CD4-positive, alpha-beta T cell treated with Interleukin-17A for 1 hour (primary cell): ENCODE measurements at regions not wholly inside any gene's neighbourhood (a gene's known extent, or its start where the extent isn't known, plus 50 kb on each side); places are given as distances from the start of the nearest gene placed in this dataset.
"Not testable (repeated sequence)": the region's sequence is repeated elsewhere in the genome, so short reads cannot be mapped to it uniquely, and the experiment has no call there.

Experiments
- DNase-seq: peaks from one replicate; pipeline ENCODE4 v3.0.0-alpha.2; 2020

DNA sequence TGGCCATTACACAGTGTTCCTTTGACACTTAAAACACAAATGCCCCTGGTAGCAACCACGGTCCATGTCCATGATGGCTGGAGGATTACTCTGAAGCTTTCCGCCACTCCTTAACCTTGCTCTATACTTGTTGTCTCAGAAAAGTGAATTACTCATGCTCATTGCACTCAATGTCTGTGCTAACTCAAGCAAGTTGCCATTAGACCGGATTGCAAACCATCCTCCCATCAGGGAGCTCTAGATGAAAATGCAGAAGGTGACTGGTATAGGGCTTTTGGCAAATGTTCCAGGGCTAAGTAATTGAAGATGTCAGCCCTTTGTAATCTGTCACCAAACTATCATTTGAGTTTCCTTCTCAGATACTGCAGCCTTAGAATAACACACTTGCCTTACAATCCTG lies 1288.3 kb upstream of the B3GALT2 start:
- no peak for DNase-seq

DNA sequence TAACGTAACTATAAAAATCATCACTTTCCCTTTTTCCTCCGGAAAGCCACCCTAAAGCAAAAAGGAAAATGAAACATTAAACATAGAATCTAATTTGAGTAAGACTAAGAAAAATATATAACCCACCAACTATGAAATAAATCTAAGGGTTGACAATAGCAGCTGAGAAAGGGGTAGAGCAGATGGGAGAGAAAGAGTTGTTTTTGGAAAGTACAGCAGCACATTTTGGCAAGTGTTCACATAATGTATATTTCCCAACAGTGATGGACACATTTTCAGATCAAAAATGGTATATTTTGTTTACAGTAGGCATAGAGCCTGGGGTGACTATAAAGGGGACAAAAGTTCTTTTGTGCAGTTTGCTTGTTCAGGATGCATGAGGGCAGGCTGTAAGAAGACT lies 1287.4 kb upstream of the B3GALT2 start:
- DNase-seq: no peak

DNA sequence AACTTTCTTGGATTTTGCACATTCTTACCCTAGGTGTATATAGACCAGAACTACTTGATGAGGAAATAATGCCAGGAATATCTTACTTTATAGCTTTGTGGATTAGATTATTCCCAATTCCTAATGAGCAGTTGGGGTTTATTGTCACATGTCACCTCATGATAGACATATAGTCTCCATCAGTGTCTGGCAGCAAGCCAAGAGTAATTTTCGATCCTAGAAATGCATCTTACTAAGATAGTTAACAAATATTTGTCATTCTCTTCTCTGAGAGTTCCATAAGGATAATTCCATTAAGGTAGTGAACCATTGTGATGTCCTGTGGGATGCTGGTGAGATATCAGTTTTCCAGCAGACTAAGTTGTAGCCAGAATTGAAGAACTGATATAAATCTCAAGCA lies 1282.9 kb upstream of the B3GALT2 start:
- DNase-seq: no peak

DNA sequence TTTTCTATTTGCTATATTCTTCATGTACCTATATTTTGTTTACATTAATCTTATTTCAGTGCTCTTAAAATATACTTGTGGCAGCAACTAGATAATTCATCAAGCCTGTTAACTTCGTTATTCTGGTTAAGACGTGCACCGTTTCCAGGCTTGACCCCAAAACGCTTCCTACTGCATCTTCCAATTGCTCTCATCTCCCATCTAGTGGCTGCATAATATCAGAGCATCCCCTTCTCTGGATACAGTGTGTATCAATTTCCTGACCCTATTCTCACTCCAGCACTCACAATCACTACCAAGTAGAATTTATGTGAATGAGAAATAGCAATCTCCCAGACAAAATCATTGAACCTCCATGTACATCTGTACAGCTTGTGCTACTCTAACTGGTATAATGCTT lies 1280.3 kb upstream of the B3GALT2 start:
- no peak for DNase-seq

DNA sequence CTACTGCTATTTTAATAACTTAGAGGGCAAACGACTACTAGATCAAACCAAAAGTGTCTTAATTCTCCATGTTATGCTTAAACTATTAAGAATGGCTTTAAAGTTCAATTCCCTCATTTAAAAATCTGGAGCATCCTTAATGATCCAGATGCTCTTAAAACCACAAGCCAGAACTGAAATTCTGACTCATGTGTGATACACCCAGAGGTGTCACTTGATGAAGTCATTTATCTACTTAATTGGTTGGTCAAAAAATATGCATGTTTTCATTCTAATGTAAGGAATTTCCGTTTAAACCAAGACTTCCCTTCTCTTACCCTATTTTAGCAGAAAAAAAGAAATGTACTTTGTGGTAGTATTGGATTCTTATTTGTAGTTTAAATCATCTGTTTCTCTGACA lies 1261.2 kb upstream of the B3GALT2 start:
- no peak for DNase-seq

DNA sequence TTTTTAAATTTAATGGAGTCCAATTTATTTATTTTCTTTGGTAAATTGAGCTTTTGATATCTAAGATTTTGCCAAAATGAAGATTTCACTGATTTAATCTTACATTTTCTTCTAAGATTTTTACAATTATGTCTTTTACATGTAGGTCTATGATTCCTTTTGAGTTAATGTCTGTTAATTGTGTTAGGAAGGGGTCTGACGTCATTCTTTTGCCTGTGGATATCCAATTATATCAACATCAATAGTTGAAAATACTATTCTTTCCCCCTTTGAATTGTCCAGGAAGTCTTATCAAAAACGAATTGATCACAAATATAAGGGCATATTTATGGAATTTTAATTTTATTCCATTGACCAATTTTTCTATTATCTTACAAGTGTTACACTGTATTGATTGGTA lies 1258.8 kb upstream of the B3GALT2 start:
- no peak for DNase-seq

DNA sequence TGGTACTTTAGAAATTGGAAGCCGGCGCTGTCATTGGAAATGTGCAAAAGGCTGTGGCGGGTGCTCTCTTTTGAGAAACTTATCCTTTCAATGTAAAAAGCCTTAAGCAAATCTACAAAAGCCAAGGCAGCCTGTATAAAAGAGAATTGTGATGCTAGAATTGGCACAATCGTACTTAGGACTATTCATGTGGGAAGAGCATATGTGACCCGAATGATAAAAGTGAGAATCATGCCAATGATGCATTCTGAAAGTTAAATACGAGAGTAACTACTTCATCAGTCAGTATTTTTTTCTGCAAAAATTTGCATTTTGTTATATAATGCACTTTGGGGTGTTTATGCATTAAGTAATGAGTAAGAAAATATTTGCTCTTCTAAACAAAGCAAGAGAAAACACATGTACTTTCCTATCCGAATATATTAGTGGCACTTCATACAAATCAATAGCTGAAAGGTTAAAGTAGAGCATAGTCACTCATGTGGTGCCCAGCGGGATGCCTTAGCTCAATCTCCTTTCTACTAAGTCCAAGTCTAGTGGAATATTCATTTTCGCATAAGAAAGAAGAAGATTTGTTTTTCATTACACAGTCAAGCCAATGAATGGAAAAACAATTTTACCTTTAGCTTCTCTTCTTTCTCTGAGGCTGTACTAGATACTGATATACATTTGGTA lies 1256.6 kb upstream of the B3GALT2 start:
- DNase-seq: no peak

DNA sequence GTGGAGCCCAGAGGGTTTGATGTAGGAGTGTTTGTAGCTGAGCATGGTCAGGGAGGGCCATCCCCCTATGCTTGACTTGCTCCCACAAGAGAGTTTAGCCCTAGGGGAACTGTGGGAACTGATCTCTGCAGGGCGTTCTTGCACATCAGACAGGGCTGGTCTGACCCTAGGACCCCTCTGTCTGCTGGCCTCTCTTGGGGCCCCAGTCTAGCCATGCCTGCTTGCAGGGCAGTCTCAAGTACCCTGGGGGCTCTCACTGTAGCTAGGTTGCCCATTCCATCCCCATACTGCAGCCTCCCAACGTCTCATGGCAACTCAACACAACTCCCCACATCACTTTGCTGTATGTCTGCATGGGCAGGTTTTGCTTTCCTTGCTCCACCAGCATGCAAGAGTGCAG lies 1250.7 kb upstream of the B3GALT2 start:
- DNase-seq: no peak

DNA sequence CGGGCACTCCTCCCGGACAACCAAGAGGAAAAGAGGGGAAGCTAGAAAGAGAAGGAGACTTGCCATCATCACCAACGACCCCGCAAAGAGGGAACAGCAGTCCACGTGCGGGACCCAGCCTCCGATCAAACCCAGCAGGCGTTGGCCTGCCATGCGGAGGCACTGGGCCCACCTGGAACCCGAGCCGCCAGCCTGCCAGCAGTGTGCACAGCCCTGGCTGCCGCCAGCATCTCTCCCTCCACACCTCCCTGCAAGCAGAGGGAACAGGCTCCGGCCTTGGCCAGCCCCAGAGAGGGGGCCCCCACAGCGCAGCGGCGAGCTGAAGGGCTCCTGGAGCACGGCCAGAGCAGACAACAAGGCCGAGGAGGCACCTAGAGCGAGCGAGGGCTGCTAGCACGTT lies 1244.7 kb upstream of the B3GALT2 start:
- no peak for DNase-seq

DNA sequence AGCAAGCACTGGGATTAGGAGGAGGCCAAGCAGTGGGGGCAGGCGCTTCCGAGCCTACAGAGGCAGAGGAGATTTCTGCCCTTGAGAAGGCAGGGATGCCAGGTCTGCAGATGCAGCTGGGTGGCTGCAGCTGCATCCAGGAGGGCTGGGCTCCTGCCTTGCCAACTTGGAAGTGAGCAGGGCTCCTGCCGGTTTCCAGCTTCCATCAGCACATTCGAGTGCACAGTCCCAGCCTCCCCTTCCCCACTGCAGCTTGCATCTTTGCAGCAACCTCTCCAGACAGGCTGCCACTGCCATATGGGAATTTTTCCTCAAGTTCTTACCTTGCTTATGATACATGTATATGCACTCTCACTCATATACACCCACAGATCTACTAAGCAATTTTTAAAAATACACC lies 1234.3 kb upstream of the B3GALT2 start:
- DNase-seq: no peak

DNA sequence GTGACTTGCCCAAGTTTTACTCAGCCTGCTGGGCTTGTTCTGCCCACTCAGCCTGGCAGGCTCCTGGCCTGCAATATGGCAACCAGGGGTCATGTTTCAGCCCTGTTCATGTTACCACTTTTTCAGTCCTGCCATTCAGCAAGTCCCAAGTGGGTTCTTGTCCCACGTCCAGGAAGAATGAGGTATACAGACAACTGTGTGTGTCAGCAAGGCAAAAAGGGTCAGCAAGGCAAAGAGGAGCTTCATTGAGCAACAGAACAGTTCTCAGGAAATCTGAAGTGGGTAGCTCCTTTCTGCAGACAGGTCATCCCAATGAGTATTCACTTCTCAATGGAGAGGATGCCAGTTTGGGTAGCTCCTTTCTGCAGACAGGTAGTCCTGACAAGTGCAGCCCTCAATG lies 1233.3 kb upstream of the B3GALT2 start:
- DNase-seq: no peak

DNA sequence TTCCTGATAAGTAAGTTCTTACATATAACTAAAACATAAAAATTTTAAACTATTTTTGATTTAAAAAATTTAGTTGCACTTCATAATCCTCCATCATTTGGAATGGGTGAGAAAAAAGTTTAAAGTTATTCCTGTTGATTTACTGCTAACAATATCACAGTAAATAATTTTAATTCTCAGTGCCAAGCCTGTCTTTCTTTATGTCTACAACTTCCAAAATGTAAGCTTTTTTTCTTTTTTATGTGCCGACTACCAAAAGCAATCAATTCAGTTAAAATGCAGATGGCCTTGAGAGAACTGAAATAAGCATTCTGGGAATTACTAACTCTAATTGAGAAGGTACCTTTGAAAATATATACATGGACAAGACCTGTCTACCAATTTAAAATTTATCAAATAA lies 1224.3 kb upstream of the B3GALT2 start:
- DNase-seq: no peak

DNA sequence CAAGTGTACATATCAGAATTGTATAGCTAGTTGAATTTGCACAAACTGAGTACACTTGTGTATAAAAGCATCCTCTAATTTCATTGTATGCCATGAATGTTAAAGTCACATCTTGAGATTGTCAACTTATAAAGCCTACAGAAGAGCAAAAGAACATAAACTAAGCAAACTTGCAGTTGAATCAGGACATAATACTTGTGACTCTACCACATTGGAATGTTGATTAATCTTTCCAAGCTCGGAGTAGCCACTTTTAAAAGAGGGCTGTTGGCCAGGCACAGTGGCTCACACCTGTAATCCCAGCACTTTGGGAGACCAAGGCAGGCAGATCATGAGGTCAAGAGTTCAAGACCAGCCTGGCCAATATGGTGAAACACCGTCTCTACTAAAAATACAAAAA lies 1220.8 kb upstream of the B3GALT2 start:
- DNase-seq: not testable (repeated sequence)

DNA sequence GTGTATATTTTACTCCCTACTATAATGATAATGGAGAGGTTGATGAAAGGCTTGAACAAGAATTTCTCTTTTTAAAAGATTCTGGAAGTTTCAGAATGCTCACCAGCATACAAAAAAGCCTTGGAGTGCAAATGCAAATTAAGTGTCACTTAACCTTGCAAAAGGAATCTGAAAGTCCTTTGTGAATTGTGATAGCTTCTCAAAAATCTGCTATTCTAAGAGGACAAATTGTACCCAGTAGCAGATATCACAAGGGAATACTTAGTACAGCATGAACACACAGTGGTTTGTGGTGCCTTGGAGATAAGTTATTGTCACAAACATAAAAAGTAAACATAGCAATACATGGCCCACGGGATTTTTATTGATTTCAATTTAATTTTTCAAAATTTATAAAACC lies 1208.3 kb upstream of the B3GALT2 start:
- no peak for DNase-seq

DNA sequence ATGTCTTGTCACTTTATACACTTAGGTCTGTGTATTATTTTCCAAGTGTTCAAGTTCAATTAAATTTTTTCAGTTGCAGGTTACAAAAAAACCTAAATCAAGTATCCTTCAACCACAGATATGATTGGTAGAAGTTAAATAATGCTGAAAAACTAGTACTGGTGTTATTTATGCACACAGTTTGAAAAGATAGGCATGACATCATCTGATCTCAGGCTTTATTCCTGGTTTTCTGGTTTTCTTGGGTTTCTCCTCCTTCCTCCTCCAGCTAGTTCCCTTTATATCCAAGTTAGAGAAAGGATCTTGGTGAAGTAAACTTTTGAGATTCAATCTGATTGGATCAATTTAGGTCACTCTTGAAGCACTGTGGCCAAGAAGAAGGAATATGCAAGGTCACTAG lies 1201.1 kb upstream of the B3GALT2 start:
- DNase-seq: no peak

DNA sequence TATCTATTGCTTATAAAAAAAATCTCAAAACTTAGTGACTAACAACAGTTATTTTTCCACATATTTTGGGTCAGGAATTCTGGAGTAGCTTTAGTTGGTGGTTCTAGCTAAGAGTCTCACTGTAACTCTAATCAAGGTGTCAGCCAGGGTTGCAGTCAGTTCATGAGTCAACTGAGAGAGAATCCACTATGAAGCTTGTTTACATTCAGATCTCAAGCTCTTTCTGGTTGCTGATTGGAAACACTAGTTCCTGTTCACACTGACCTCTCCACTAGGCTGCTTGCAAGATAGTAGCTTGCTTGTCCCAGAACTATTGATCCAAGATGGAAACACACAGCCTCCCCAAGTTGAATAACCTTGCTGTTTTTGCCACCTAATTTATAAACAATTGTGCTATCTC lies 1192.1 kb upstream of the B3GALT2 start:
- no peak for DNase-seq

DNA sequence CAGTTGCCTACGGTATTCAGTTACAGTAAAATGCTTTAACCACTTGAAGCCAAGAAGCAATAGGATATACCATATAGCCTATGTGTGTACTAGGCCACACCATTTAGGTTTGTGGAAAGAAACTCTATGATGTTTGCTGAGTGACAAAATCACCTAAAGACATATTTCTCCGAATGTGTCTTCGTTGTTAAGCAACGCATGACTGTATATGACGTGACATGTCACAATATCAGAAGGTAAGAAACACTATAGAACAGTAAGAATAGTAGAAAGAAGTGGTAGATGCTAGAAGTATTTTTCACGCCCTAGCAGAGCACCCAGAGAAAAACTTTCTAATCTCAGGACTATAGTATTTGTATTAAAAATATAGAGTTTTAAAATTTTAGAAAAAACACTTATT lies 1188.2 kb upstream of the B3GALT2 start:
- no peak for DNase-seq

DNA sequence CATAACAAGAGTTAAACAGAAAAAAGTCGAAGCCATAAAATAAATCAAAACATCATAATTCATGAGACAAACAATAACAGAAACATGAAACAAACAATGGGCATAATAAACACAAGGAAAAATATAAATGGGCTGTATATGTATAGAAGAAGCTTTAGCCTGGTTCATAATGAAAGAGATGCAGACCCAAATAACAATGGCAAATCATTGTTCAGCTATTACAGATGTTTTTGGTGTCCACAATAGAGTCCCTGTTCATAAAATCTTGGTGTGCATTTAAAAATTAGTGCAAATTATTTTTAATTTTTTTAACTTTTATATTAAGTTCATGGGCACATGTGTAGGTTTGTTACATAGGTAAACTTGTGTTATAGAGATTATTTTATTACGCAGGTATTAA lies 1185.9 kb upstream of the B3GALT2 start:
- no peak for DNase-seq

DNA sequence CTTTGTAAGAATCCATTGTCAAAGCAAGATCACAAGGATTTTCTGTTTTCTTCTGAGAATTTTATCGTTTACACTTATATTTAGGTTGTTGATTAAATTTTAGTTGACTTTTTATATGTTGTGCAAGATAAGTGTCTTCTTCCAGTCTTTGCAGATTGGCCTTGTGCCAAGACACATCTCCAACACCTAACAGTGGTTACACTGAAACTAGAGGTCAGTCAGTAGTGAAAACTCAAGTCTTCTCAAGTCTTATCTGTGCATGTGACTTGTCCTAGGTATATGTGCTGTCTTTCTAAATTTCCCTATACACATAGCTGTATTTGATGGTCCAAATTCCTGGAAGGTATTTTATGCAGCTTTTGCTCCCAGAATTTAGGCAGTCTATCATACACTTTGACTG lies 1183.2 kb upstream of the B3GALT2 start:
- no peak for DNase-seq

DNA sequence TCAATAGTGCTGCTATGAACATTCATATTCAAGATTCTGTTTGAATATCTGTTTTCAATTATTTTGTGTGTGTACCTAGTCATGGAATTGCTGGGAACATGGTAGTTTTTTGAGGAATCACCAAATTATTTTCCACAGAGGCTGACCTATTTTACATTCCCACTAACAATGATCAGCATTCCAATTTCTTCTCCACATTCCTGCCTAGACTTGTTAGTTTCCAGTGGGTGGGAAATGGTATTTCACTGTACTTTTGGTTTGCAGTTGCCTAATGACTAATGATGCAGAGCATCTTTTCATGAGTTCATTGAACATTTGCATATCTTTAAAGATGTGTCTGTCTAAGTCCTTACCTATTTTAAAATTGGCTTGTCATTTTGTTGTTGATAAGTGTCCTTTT lies 1182.6 kb upstream of the B3GALT2 start:
- DNase-seq: no peak

DNA sequence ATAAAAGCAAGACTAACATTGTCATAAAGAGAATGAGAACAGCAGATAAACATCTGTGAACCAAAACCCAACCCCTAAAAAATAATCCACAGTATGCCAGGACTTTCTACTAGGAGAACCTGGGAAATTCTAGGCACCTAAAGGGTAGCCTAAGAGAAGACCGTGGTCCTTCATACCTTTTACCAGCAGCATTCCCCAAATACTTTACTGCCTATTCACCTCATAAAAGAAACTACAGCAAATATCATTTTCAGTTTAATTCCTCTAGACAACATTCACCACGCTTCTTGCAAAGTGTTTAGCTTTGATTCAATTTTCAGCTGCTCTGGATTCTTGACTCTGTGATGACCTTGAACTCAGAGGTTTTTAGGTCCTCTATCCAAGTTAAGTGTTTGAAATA lies 1180.7 kb upstream of the B3GALT2 start:
- no peak for DNase-seq

DNA sequence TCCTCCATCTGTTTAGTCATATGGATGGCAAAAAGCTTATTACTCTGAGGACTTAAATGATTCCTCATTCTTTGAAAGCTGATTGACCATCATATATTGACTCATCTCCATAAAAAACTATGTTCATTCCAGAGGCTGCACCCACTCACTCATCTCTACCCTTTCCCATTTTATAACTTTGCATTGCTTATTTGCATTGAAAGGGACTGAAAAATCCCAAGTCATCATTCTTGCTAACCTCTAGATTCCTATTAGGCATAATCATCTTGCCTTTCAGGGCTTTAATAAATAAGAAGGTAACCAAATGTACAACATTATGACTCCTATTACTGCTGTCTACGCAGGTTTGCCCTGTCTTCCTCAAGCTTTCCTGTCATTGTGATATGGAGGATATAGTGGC lies 1180.3 kb upstream of the B3GALT2 start:
- DNase-seq: no peak

DNA sequence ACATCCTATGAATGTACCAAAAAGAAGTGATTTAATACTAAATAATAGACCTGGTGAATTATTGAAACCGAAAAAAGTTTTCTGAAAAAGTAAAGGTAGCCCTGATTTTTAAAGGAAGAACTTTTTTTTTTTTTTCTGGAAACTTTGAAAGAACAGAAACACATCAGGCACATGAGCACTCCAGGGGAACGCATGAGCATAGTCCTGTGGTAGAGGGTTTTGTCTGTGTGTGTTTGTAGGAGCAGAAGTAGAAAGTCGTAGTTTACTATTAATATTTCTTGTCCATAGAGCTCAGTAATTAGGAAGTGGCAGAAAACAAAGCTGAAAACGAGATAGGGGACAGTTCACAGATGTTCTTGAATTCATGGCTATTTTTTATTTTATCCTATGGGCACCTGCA lies 1175.9 kb upstream of the B3GALT2 start:
- no peak for DNase-seq

DNA sequence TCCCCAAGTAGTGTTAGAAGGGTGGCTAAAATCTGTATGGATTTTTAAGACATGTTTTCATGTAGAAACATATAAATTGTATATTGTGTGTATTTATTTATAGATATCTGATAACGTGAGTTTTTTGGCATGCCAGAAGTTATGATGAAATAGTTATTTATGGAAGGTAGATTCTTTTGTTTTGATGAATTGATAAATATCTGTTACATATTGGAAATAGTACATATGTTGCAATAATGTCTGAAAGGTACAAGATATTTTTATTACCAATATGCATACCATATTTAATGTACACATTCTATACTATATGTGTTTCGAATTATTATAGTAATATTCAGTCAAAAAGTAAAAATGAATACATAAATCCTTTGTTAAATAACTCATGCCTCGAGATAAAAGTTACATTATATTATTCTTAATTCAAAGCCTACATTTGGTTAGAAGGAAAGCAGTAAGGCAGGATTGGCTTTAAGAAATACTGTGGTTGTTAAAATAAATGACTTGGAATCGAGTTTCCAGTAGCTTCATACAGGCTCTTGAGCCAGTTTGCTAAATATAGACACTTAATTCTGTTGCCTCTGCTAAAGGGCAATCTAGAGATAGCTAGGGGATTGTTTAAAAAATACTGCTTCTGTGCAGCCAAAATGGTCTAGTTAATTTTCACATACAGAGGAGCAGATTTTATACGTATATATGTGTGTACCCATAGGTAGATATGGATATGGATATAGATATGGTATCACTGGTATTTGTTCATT lies 1175.1 kb upstream of the B3GALT2 start:
- no peak for DNase-seq

DNA sequence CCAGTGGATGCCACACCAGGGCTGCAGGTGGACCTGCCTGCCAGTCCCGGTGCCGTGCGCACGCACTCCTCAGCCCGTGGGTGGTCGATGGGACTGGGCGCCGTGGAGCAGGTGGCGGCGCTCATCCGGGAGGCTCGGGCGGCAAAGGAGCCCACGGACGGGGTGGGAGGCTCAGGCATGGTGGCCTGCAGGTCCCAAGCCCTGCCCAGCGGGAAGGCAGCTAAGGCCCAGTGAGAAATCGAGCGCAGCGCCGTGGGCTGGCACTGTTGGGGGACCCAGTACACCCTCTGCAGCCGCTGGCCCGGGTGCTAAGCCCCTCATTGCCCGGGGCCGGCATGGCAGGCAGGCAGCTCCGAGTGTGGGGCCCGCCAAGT lies 1171.8 kb upstream of the B3GALT2 start:
- no peak for DNase-seq
